Mesenchymal stem cell (in vitro differentiated cells and primary cell): ENCODE measurements at regions not wholly inside any gene's neighbourhood (a gene's known extent, or its start where the extent isn't known, plus 50 kb on each side); places are given as distances from the start of the nearest gene placed in this dataset.

Experiments used
- DNase-seq: peaks from one replicate; pipeline ENCODE4 v3.0.0-alpha.2; 2013
- H2AFZ ChIP-seq: one replicate; pipeline ENCODE4 v1.6.1; 2013; ENCODE audit warnings: low read depth, mild to moderate bottlenecking, control low read depth, inconsistent platforms, low read length, moderate library complexity
- H2AK5ac ChIP-seq: 2 replicates; pipeline ENCODE4 v1.6.1; 2013; ENCODE audit warnings: low read length, moderate library complexity, mild to moderate bottlenecking, inconsistent platforms; ENCODE audit not compliant: severe bottlenecking
- H2BK120ac ChIP-seq: one replicate; pipeline ENCODE4 v1.6.1; 2013; ENCODE audit warnings: low read depth, mild to moderate bottlenecking, inconsistent platforms, low read length, moderate library complexity
- H2BK12ac ChIP-seq, 2 experiments: one replicate each; pipeline ENCODE4 v1.6.1; 2013; ENCODE audit warnings: inconsistent platforms in 2 of 2, low read length in 2 of 2, mild to moderate bottlenecking in 2 of 2, moderate library complexity in 2 of 2, control low read depth in 1 of 2
- H2BK15ac ChIP-seq: one replicate; pipeline ENCODE4 v1.6.1; 2013; ENCODE audit warnings: mild to moderate bottlenecking, low read depth, inconsistent platforms; ENCODE audit not compliant: poor library complexity, severe bottlenecking
- H2BK5ac ChIP-seq: 2 replicates; pipeline ENCODE4 v1.6.1; 2013; ENCODE audit warnings: low read depth, mild to moderate bottlenecking, low read length, control low read depth, inconsistent platforms; ENCODE audit not compliant: poor library complexity, severe bottlenecking
- H3K14ac ChIP-seq, 2 experiments: one replicate each; pipeline ENCODE4 v1.6.1; 2013; ENCODE audit warnings: inconsistent platforms in 2 of 2, low read length in 2 of 2, control low read depth in 1 of 2, mild to moderate bottlenecking in 1 of 2, moderate library complexity in 1 of 2
- H3K18ac ChIP-seq, 2 experiments: one replicate each; pipeline ENCODE4 v1.6.1; 2013; ENCODE audit warnings: inconsistent platforms in 2 of 2, low read length in 2 of 2, control low read depth in 1 of 2, low read depth in 1 of 2, mild to moderate bottlenecking in 1 of 2
- H3K23ac ChIP-seq, 2 experiments: one replicate each; pipeline ENCODE4 v1.6.1; 2013; ENCODE audit warnings: inconsistent platforms in 2 of 2, low read length in 2 of 2, mild to moderate bottlenecking in 2 of 2, moderate library complexity in 2 of 2, control low read depth in 1 of 2
- H3K27ac ChIP-seq: 2 replicates; pipeline ENCODE4 v1.5.1; 2013; ENCODE audit warnings: mild to moderate bottlenecking, moderate library complexity, low read length, control low read depth, inconsistent platforms; ENCODE audit not compliant: poor library complexity, severe bottlenecking
- H3K27me3 ChIP-seq, 2 experiments: 2 replicates each; pipeline versions ENCODE4 v1.6.1 to v1.7.0; 2013; ENCODE audit warnings: low read length in 2 of 2, mild to moderate bottlenecking in 2 of 2, moderate library complexity in 2 of 2, control low read depth in 1 of 2, inconsistent platforms in 1 of 2; ENCODE audit not compliant: control insufficient read depth in 1 of 2, insufficient read depth in 1 of 2
- H3K36me3 ChIP-seq, 2 experiments: 2 replicates each; pipeline versions ENCODE4 v1.6.1 to v1.7.0; 2013; ENCODE audit warnings: low read length in 2 of 2, control low read depth in 1 of 2, inconsistent platforms in 1 of 2, low read depth in 1 of 2, mild to moderate bottlenecking in 1 of 2; ENCODE audit not compliant: insufficient read depth in 2 of 2, control insufficient read depth in 1 of 2
- H3K4ac ChIP-seq, 2 experiments: one replicate each; pipeline ENCODE4 v1.6.1; 2013; ENCODE audit warnings: inconsistent platforms in 2 of 2, low read length in 2 of 2, mild to moderate bottlenecking in 2 of 2, moderate library complexity in 2 of 2, control low read depth in 1 of 2, low read depth in 1 of 2
- H3K4me1 ChIP-seq: 2 replicates; pipeline ENCODE4 v1.6.1; 2013; ENCODE audit warnings: low read depth, low read length, control low read depth; ENCODE audit not compliant: control insufficient read depth, insufficient read depth
- H3K4me2 ChIP-seq: 2 replicates; pipeline ENCODE4 v1.6.1; 2013; ENCODE audit warnings: low read length, mild to moderate bottlenecking, inconsistent platforms; ENCODE audit not compliant: poor library complexity, severe bottlenecking
- H3K4me3 ChIP-seq, 2 experiments: 2 replicates each; pipeline versions ENCODE4 v1.5.1 to v1.7.0; 2013; ENCODE audit warnings: low read length in 2 of 2, mild to moderate bottlenecking in 2 of 2, control low read depth in 1 of 2, low read depth in 1 of 2; ENCODE audit not compliant: insufficient read depth in 1 of 2
- H3K79me1 ChIP-seq: replicated peaks from 2 replicates; pipeline ENCODE4 v1.6.1; 2013; ENCODE audit warnings: mild to moderate bottlenecking, control low read depth, low read length, inconsistent platforms; ENCODE audit not compliant: poor library complexity, severe bottlenecking
- H3K9ac ChIP-seq: 2 replicates; pipeline ENCODE4 v1.7.0; 2013; ENCODE audit warnings: mild to moderate bottlenecking, low read length, moderate library complexity
- H3K9me3 ChIP-seq: 2 replicates; pipeline ENCODE4 v1.7.0; 2013; ENCODE audit warnings: mild to moderate bottlenecking, low read length; ENCODE audit not compliant: control insufficient read depth
- H4K8ac ChIP-seq: one replicate; pipeline ENCODE4 v1.6.1; 2013; ENCODE audit warnings: inconsistent platforms, mild to moderate bottlenecking, low read length, moderate library complexity
- H4K91ac ChIP-seq: one replicate; pipeline ENCODE4 v1.6.1; 2013; ENCODE audit warnings: mild to moderate bottlenecking, low read length, inconsistent platforms
- WGBS: methylation state at CpG from one replicate; pipeline ENCODE4 v1.1.7; 2013; ENCODE audit warnings: mixed read lengths; 5-methylcytosine and 5-hydroxymethylcytosine counted together

DNA sequence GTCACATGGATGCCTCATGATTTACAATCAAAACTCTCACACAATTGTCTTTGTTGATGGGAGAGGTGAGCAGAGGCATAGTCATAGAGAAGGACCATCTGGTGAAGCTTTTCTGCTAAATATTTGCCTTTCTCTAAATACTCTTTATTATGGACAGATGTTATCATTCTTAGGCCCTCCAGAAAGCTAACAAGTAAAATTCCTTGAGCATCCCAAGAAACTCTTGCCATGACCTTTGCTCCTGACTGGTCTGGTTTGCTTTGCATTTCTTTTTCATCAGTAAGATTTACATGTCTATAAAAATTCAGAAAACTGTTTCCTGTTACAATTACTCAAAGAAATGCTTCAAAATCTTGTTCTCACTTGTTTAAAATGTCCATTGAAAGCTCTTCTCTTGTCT lies 1336.6 kb upstream of the CDH8 start:
- Histone ChIP-seq H3K23ac (no peak overlapping the region), H2BK15ac (no peak overlapping the region), H3K18ac (no peak overlapping the region), H2AK5ac (no peak overlapping the region), H3K79me1 (no peaks in the 10 kb centered on the region), H2BK5ac (no peak overlapping the region), H3K4me1 (no peaks in the 10 kb centered on the region), H4K91ac (no peak overlapping the region), H3K9me3 (no peaks in the 10 kb centered on the region), H2BK120ac (no peak overlapping the region), H4K8ac (no peak overlapping the region), H3K36me3 (no peaks in the 10 kb centered on the region), H3K27me3 (no peaks in the 10 kb centered on the region), H3K4me3 (no peak overlapping the region), H3K14ac (no peak overlapping the region), H3K4me2 (no peak overlapping the region), H2AFZ (no peak overlapping the region), H3K4ac (no peak overlapping the region), H2BK12ac (no peak overlapping the region), H3K9ac (no peak overlapping the region), H3K27ac (no peak overlapping the region)
- DNase-seq, result peak; percentile 13

DNA sequence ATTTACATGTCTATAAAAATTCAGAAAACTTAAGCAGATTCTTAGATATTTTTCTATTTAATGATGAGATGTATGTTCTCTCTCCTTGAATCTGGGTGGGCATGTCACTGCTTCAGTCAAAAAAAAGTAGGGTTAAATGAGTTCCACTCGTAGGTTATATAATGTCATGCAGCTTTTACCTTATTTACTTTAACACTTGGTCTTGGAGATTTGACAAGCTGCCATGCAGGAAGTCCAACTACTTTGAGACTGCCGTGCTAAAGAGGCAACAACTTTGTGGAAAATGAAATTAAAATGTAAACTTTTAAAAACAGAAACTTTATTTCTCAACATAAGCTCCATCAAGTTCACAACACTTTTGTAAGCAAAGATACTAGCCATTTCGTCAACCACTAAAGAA lies 1336.0 kb upstream of the CDH8 start:
- 100% methylated on average over 1 of the region's 3 CpGs for WGBS

DNA sequence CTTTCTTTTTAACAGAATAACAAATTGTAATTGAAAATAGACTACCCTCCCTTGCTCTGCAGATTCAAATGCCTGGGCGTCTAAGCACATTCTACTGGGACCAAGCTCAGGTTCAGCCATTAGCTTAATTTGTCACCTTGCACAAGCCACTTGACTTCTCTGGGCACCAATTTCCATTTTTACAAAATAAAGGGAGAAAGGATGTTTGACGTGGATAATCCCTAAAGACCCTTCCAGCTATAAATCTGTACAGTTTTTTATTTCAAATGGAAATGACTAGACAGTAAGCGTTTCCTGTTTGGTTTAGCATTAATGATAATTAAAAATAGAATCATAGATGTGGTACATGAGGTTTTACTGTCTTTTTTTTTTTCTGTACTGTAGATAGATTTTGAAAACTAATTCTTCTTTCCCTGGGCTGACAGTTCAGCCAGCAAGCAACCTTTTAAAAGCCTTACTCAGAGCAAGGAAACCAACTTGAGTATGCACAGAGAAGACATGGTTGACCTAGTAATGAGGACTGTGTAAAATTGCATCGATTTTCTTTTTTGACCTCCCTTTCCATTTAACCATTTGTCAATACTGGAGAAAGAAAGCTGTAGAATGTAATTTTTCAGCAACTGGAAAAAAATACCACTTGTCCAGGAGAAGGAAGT lies 1329.5 kb upstream of the CDH8 start:
- Histone ChIP-seq H2BK15ac (no peak overlapping the region), H3K27ac (no peak overlapping the region), H2AK5ac (no peak overlapping the region), H2BK120ac (no peak overlapping the region), H3K23ac (no peak overlapping the region), H3K4me2 (no peak overlapping the region), H3K79me1 (no peaks in the 10 kb centered on the region), H2BK5ac (no peak overlapping the region), H3K4ac (no peak overlapping the region), H2BK12ac (no peak overlapping the region), H3K9ac (no peak overlapping the region), H3K27me3 (no peaks in the 10 kb centered on the region), H2AFZ (no peak overlapping the region), H3K9me3 (no peaks in the 10 kb centered on the region), H4K8ac (no peak overlapping the region), H4K91ac (no peak overlapping the region), H3K4me1 (no peaks in the 10 kb centered on the region), H3K18ac (no peak overlapping the region), H3K36me3 (no peaks in the 10 kb centered on the region), H3K14ac (no peak overlapping the region), H3K4me3 (no peak overlapping the region)
- no peak for DNase-seq
- WGBS, result 100% methylated on average over 1 of the region's 4 CpGs

More for the DNA sequence above, 1336.0 kb upstream of the CDH8 start:
- DNase-seq, result no peak
- no peak overlapping the region for H2BK120ac ChIP-seq
- no peak overlapping the region for H3K4me2 ChIP-seq
- no peak overlapping the region for H3K27ac ChIP-seq
- no peak overlapping the region for H2AK5ac ChIP-seq
- H2BK12ac ChIP-seq, result no peak overlapping the region
- H4K91ac ChIP-seq, result no peak overlapping the region
- H2AFZ ChIP-seq, result no peak overlapping the region
- no peak overlapping the region for H2BK5ac ChIP-seq
- no peak overlapping the region for H3K18ac ChIP-seq
- no peak overlapping the region for H4K8ac ChIP-seq
- H3K9me3 ChIP-seq, result no peaks in the 10 kb centered on the region
- H3K23ac ChIP-seq, result no peak overlapping the region
- H3K14ac ChIP-seq, result no peak overlapping the region
- H3K79me1 ChIP-seq, result no peaks in the 10 kb centered on the region
- H2BK15ac ChIP-seq, result no peak overlapping the region
- H3K36me3 ChIP-seq, result no peaks in the 10 kb centered on the region
- H3K9ac ChIP-seq, result no peak overlapping the region
- H3K4me1 ChIP-seq, result no peaks in the 10 kb centered on the region
- no peak overlapping the region for H3K4ac ChIP-seq
- H3K4me3 ChIP-seq, result no peak overlapping the region
- no peaks in the 10 kb centered on the region for H3K27me3 ChIP-seq

DNA sequence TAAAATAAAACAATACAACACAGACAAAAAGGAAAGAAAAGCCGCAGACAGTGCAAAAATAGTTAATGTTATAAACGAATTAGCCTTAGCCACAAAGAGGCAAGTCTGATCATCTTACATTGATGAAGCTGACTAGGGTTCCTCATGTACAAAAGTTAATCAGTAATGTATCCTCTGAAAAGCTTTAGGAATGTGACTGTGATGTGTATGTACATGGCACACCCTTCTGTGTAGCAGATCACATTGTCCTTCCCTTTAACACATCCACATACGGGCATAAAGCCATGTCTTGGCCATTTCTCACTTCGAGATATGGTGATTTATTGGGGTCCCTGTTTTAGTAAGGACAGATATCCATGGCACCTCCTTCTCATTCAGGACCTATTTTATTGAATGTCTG lies 1327.5 kb upstream of the CDH8 start:
- Histone ChIP-seq H2BK12ac (no peak overlapping the region), H3K36me3 (no peaks in the 10 kb centered on the region), H2BK5ac (no peak overlapping the region), H2AK5ac (no peak overlapping the region), H3K23ac (no peak overlapping the region), H3K27ac (no peak overlapping the region), H3K14ac (no peak overlapping the region), H2AFZ (no peak overlapping the region), H4K8ac (no peak overlapping the region), H3K4me1 (no peaks in the 10 kb centered on the region), H3K27me3 (no peaks in the 10 kb centered on the region), H2BK15ac (no peak overlapping the region), H3K79me1 (no peaks in the 10 kb centered on the region), H2BK120ac (no peak overlapping the region), H3K9ac (no peak overlapping the region), H3K4me3 (no peak overlapping the region), H3K4ac (no peak overlapping the region), H3K18ac (no peak overlapping the region), H3K9me3 (no peaks in the 10 kb centered on the region), H4K91ac (no peak overlapping the region), H3K4me2 (no peak overlapping the region)
- 96% methylated on average over 4 of the region's 4 CpGs for WGBS
- no peak for DNase-seq
